Right lobe of liver (tissue), 6 donors: ENCODE measurements at regions not wholly inside any gene's neighbourhood (a gene's known extent, or its start where the extent isn't known, plus 50 kb on each side); places are given as distances from the start of the nearest gene placed in this dataset.
"Not testable (repeated sequence)": the region's sequence is repeated elsewhere in the genome, so short reads cannot be mapped to it uniquely, and the experiment has no call there.

ENCODE experiments used
- ATAC-seq, 4 donors: fragments of 200-7000 bp; cut with Tn5 transposase; one replicate each; pipeline ENCODE4 v1.9.1; 2020; ENCODE audit warnings: mild to moderate bottlenecking in 4 of 4, moderate library complexity in 4 of 4
- DNase-seq, 3 donors: peaks; one replicate each; pipeline ENCODE4 v3.0.0-alpha.2; 2020
- H3K27ac ChIP-seq, 3 donors: fragments of 200-600 bp; one replicate each; pipeline ENCODE4 v1.8.0; 2022
- H3K27me3 ChIP-seq, 2 donors: fragments of 200-600 bp; one replicate each; pipeline ENCODE4 v1.8.0; 2022
- H3K36me3 ChIP-seq, 4 donors: fragments of 200-600 bp; sonication (generic) in 1 of 4; one replicate each; pipeline versions ENCODE4 v1.5.1 to v1.8.0; 2017 to 2022; ENCODE audit warnings: control low read depth in 1 of 4
- H3K4me1 ChIP-seq, 4 donors: fragments of 200-600 bp; sonication (generic) in 1 of 4; one replicate each; pipeline versions ENCODE4 v1.5.1 to v1.8.0; 2017 to 2022; ENCODE audit warnings: control low read depth in 1 of 4
- H3K4me3 ChIP-seq, 3 donors: fragments of 200-600 bp; one replicate each; pipeline ENCODE4 v1.8.0; 2022
- H3K9me3 ChIP-seq, 4 donors: fragments of 200-600 bp; sonication (generic) in 1 of 4; one replicate each; pipeline versions ENCODE4 v1.5.1 to v1.8.0; 2017 to 2022; ENCODE audit warnings: control low read depth in 1 of 4
- POLR2A ChIP-seq: fragments of 450-650 bp; IDR thresholded peaks from one replicate; pipeline ENCODE4 v1.6.1; 2017; ENCODE audit warnings: antibody characterized with exemption, mild to moderate bottlenecking
- WGBS: methylation state at CpG from one replicate; pipeline ENCODE4 v1.1.6; 2018; ENCODE audit warnings: low coverage, low lambda C conversion rate; ENCODE audit not compliant: insufficient coverage; ENCODE audit errors: missing lambda C conversion rate; 5-methylcytosine and 5-hydroxymethylcytosine counted together
- intact Hi-C, 2 donors: fragments of 100-400 bp; cut with DNase I; formaldehyde crosslinking; loops; one replicate each; pipeline versions ENCODE4 v1.11.2 to v1.14.1; 2022
- TF ChIP-seq, protein P1 (sequence below), 4 donors: fragments of 200-600 bp in 3 of 4; fragments of 450-650 bp in 1 of 4; IDR thresholded peaks; one replicate each; pipeline versions ENCODE4 v1.5.1 to v1.8.0; 2016 to 2022; ENCODE audit warnings: antibody characterized with exemption in 4 of 4, mild to moderate bottlenecking in 2 of 4
- donor health status: DM: no; HTN: yes; CAD: no.
- donor health status: DM: no; HTN: no; CAD: no.
- donor health status: DM: no; HTN: no; CAD: no.
- donor health status: DM: no; HTN: yes; CAD: no.
- donor health status: DM: no; HTN: yes; CAD: no.

DNA sequence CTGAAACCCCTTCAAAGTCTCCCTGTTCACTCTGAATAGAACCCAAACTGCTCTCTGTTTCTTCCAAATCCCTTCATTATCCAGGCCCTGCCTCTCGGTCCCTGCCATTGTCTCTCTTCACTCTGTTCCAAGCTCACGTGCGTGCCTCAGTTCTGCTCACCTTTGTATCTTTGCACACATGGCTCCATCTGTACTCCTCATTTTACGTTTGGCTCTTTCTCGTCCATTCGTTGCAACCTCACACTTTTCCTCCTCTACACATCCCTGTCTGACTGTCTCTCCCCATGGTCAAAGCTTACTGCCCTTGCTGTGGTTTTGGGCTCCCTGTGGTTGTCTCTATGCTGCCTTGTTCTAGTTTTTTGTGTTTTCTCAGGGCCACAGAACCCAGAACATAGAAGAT lies 1054.5 kb downstream of the BCL11B start:
- intact Hi-C loops, result no loop called here
- Histone ChIP-seq H3K36me3 (no peaks in the 10 kb centered on the region), H3K27me3 (no peaks in the 10 kb centered on the region), H3K9me3 (no peaks in the 10 kb centered on the region), H3K4me3 (no peak overlapping the region), H3K4me1 (no peaks in the 10 kb centered on the region), H3K27ac (no peak overlapping the region)
- no peak for DNase-seq
- 36% methylated on average over 6 of the region's 6 CpGs for WGBS
- no peak for ATAC-seq
- no peak for TF ChIP-seq POLR2A
- TF ChIP-seq, protein P1, sequence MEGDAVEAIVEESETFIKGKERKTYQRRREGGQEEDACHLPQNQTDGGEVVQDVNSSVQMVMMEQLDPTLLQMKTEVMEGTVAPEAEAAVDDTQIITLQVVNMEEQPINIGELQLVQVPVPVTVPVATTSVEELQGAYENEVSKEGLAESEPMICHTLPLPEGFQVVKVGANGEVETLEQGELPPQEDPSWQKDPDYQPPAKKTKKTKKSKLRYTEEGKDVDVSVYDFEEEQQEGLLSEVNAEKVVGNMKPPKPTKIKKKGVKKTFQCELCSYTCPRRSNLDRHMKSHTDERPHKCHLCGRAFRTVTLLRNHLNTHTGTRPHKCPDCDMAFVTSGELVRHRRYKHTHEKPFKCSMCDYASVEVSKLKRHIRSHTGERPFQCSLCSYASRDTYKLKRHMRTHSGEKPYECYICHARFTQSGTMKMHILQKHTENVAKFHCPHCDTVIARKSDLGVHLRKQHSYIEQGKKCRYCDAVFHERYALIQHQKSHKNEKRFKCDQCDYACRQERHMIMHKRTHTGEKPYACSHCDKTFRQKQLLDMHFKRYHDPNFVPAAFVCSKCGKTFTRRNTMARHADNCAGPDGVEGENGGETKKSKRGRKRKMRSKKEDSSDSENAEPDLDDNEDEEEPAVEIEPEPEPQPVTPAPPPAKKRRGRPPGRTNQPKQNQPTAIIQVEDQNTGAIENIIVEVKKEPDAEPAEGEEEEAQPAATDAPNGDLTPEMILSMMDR (IDR thresholded peaks at IDR 0.05), result no peak

GRCh38 chr14:98218218-98218617 lies 1053.8 kb downstream of the BCL11B start:
- Histone ChIP-seq H3K4me1 (no peaks in the 10 kb centered on the region), H3K27me3 (no peaks in the 10 kb centered on the region), H3K9me3 (no peaks in the 10 kb centered on the region), H3K27ac (no peak overlapping the region), H3K36me3 (no peaks in the 10 kb centered on the region), H3K4me3 (no peak overlapping the region)
- WGBS, result 14% methylated on average over 1 of the region's 4 CpGs
- DNase-seq (no peak), ATAC-seq (no peak)
- no peak for TF ChIP-seq POLR2A
- TF ChIP-seq, protein P1 (IDR thresholded peaks at IDR 0.05), result no peak
- intact Hi-C loops, result no loop called here

DNA sequence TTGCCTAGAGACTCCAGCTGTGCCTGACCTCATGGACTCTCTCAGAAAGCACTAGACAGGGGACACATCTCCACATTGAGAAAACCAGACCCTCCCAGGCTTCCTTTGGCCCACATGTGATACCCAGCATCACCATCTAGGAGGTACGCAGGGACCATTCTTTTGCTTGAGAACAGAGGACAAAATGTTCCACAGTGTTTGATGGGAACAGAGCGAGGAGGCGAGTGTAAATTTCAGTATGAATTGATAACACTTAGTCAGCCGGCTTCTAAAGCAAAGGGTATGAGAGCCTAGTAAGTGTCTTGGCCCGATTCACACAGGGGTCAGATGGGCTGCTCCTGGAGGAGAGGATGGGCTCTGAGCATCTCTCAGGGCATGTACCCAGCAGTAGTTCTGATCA lies 1052.4 kb downstream of the BCL11B start:
- DNase-seq, result no peak
- Histone ChIP-seq H3K36me3 (no peaks in the 10 kb centered on the region), H3K27ac (no peak overlapping the region), H3K9me3 (no peaks in the 10 kb centered on the region), H3K4me3 (no peak overlapping the region), H3K27me3 (no peaks in the 10 kb centered on the region), H3K4me1 (no peaks in the 10 kb centered on the region)
- TF ChIP-seq, protein P1 (IDR thresholded peaks at IDR 0.05), result no peak
- no peak for TF ChIP-seq POLR2A
- intact Hi-C loops, result no loop called here
- no peak for ATAC-seq
- 73% methylated on average over 5 of the region's 5 CpGs for WGBS

DNA sequence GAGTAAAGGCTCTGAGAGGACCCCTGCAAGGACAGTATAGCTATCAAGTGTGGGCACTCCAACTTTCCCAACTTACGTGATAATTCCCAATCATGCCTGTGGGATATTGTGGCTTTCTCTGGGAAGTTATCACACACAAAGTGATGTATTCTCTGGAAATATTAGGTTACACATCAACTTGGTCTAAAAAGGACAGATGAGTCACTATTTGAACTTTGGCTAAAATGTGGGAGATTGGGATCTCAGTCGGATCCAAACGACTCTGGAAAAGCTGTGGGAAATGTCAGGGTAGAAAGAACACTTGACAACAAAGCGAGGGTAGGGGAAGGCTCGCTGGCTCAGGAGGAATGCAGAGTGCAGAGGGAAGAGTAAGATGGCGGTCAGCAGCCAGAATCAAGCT lies 1048.9 kb downstream of the BCL11B start:
- TF ChIP-seq POLR2A, result no peak
- TF ChIP-seq, protein P1 (IDR thresholded peaks at IDR 0.05), result no peak
- Histone ChIP-seq H3K36me3 (no peaks in the 10 kb centered on the region), H3K27me3 (no peaks in the 10 kb centered on the region), H3K9me3 (no peaks in the 10 kb centered on the region), H3K4me1 (no peaks in the 10 kb centered on the region), H3K4me3 (no peak overlapping the region), H3K27ac (no peak overlapping the region)
- WGBS, result 59% methylated on average over 5 of the region's 6 CpGs
- intact Hi-C loops, result no loop called here
- no peak for ATAC-seq
- no peak for DNase-seq

- H3K4me1 ChIP-seq, intact Hi-C loops, H3K4me3 ChIP-seq, H3K27ac ChIP-seq, ATAC-seq, H3K9me3 ChIP-seq, H3K36me3 ChIP-seq, DNase-seq, H3K27me3 ChIP-seq: not testable (repeated sequence)
- 73% methylated on average over 3 of the region's 4 CpGs for WGBS
Observed at GRCh38 chr14:98223710-98224109, 1048.3 kb downstream of the BCL11B start.
